ENCODE measurements at regions not wholly inside any gene's neighbourhood (a gene's known extent, or its start where the extent isn't known, plus 50 kb on each side); places are given as distances from the start of the nearest gene placed in this dataset.

DNA sequence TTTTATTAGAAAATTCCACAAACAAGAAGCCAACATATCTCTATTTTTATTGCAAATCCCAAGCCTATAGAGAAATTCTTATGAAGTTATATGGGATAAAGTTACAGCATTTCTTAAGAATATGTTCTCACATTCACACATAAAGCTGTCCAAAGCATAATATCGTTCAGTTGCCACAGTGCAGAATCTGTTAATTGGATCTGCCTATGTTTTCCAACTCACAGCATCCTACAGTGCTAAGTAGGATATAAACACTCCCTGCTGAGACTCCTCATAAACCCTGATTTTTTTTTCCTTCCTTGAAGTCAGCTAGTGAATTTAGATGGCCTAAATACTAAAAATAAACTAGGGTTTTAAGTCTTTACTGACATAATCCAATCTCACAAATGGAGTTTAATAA is 307.9 kb downstream of the PDGFC start:
- Histone ChIP-seq H3K9ac (replicated peaks; ENCODE audit: extremely low read depth, insufficient read depth, low read length) (no peak overlapping the region), H3K4me2 (ENCODE audit: insufficient read depth, low read length) (no peak overlapping the region), H2AFZ (ENCODE audit: low read depth, low read length) (no peak overlapping the region), H3K79me2 (ENCODE audit: control insufficient read depth, insufficient read depth, low read length) (no peaks in the 10 kb centered on the region), H3K27me3 (ENCODE audit: control insufficient read depth in 2 of 2, insufficient read depth in 2 of 2, low read length in 2 of 2) (no peaks in the 10 kb centered on the region), H3K9me3 (replicated peaks; ENCODE audit: control insufficient read depth, insufficient read depth, low read length) (no peaks in the 10 kb centered on the region), H3K27ac (ENCODE audit: insufficient read depth, low read depth, low read length) (no peak overlapping the region), H3K4me3 (replicated peaks in 1 of 3; ENCODE audit: insufficient read depth in 1 of 3, low read depth in 1 of 3, low read length in 3 of 3) (no peak overlapping the region), H3K36me3 (ENCODE audit: control insufficient read depth in 2 of 2, extremely low read depth in 1 of 2, insufficient read depth in 2 of 2, low read length in 2 of 2) (no peaks in the 10 kb centered on the region), H3K4me1 (ENCODE audit: control insufficient read depth, extremely low read depth, insufficient read depth, low read length) (peaks cover 2% of the 10 kb centered on the region), H4K20me1 (replicated peaks; ENCODE audit: control insufficient read depth, extremely low read depth, insufficient read depth, low read length) (no peaks in the 10 kb centered on the region), H3K9me1 (replicated peaks; ENCODE audit: control insufficient read depth, extremely low read depth, insufficient read depth, low read length) (no peaks in the 10 kb centered on the region)
- ChIA-PET CTCF (interaction anchor here (1.0 kb wide), 1 partner anchor 188 kb away, joined by 6 read pairs; no protein-coding TSS in a partner anchor), POLR2A (no interaction called here)
- dilution Hi-C loops (cut with MboI; ENCODE audit: extremely low pct_ligation_motif_present, low sequenced_read_pairs) (no loop called here), intact Hi-C loops (cut with micrococcal nuclease) (no loop called here)
- BruUV-seq (replicated peaks) = no TSS peak
- DNase-seq (ENCODE audit: low read depth, low spot score) = no peak
- no peak for FAIRE-seq
- TF ChIP-seq, protein P1, sequence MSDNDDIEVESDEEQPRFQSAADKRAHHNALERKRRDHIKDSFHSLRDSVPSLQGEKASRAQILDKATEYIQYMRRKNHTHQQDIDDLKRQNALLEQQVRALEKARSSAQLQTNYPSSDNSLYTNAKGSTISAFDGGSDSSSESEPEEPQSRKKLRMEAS (IDR thresholded peaks at IDR 0.05; ENCODE audit: insufficient read depth, insufficient read length) = no peak
- TF ChIP-seq POLR2AphosphoS5 (IDR thresholded peaks at IDR 0.05; ENCODE audit: insufficient read depth, low read depth, low read length) = no peak
- no peak for TF ChIP-seq EZH2 (IDR thresholded peaks at IDR 0.05; ENCODE audit: borderline replicate concordance, low read depth, low read length, severe bottlenecking)
- TF ChIP-seq, protein P2, sequence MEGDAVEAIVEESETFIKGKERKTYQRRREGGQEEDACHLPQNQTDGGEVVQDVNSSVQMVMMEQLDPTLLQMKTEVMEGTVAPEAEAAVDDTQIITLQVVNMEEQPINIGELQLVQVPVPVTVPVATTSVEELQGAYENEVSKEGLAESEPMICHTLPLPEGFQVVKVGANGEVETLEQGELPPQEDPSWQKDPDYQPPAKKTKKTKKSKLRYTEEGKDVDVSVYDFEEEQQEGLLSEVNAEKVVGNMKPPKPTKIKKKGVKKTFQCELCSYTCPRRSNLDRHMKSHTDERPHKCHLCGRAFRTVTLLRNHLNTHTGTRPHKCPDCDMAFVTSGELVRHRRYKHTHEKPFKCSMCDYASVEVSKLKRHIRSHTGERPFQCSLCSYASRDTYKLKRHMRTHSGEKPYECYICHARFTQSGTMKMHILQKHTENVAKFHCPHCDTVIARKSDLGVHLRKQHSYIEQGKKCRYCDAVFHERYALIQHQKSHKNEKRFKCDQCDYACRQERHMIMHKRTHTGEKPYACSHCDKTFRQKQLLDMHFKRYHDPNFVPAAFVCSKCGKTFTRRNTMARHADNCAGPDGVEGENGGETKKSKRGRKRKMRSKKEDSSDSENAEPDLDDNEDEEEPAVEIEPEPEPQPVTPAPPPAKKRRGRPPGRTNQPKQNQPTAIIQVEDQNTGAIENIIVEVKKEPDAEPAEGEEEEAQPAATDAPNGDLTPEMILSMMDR (IDR thresholded peaks at IDR 0.05; ENCODE audit: extremely low read depth in 1 of 2, insufficient read depth in 1 of 2, low read depth in 1 of 2, low read length in 2 of 2) = no peak
- TF ChIP-seq JUN (IDR thresholded peaks at IDR 0.05; ENCODE audit: borderline replicate concordance, insufficient read depth, insufficient read length, low read depth) = no peak
- TF ChIP-seq MYC (IDR thresholded peaks at IDR 0.05; ENCODE audit: low read depth, low read length) = no peak
- TF ChIP-seq GATA2 (IDR thresholded peaks at IDR 0.05; ENCODE audit: insufficient read depth, insufficient read length, low read depth, low read length) = no peak
- TF ChIP-seq FOS (IDR thresholded peaks at IDR 0.05; ENCODE audit: borderline replicate concordance, insufficient read depth, low read length) = no peak
- no peak for TF ChIP-seq POLR2A (IDR thresholded peaks at IDR 0.05; ENCODE audit: low read depth, low read length)

All from endothelial cell of umbilical vein (primary cell).